NCI-H345 treated with DMSO at 0.1 percent for 48 hours (cell line): ENCODE measurements at regions not wholly inside any gene's neighbourhood (a gene's known extent, or its start where the extent isn't known, plus 50 kb on each side); places are given as distances from the start of the nearest gene placed in this dataset.
"Not testable (repeated sequence)": the region's sequence is repeated elsewhere in the genome, so short reads cannot be mapped to it uniquely, and the experiment has no call there.

ENCODE experiments used
- DNase-seq: peaks from one replicate; lab custom pipeline; 2025; ENCODE audit not compliant: unreplicated experiment; lab: John Stamatoyannopoulos, UW

- no peak for DNase-seq
Observed at GRCh38 chr5:32534041-32534440, 51.3 kb upstream of the SUB1 start.

- DNase-seq: no peak
Observed at GRCh38 chr5:32531885-32532520, 53.4 kb upstream of the SUB1 start.

- not testable (repeated sequence) for DNase-seq
Observed at GRCh38 chr5:32527321-32527720, 58.0 kb upstream of the SUB1 start.

- DNase-seq: no peak
Observed at GRCh38 chr5:32526810-32527209, 58.5 kb upstream of the SUB1 start.

GRCh38 chr5:32523625-32524024, 61.7 kb upstream of the SUB1 start:
- no peak for DNase-seq

- DNase-seq: no peak
Observed at GRCh38 chr5:32522429-32523143, 62.8 kb upstream of the SUB1 start.

- no peak for DNase-seq
Observed at GRCh38 chr5:32521481-32521880, 63.9 kb upstream of the SUB1 start.

GRCh38 chr5:32520972-32521371, 64.4 kb upstream of the SUB1 start:
- DNase-seq: no peak

GRCh38 chr5:32520356-32520755, 65.0 kb upstream of the SUB1 start:
- no peak for DNase-seq

- no peak for DNase-seq
Observed at GRCh38 chr5:32519508-32519907, 65.8 kb upstream of the SUB1 start.

- DNase-seq: no peak
Observed at GRCh38 chr5:32514806-32515205, 70.3 kb upstream of the ZFR start.

GRCh38 chr5:32512926-32513325, 68.4 kb upstream of the ZFR start:
- DNase-seq: no peak

GRCh38 chr5:32511776-32512374, 67.3 kb upstream of the ZFR start:
- DNase-seq: no peak

GRCh38 chr5:32510860-32511259, 66.3 kb upstream of the ZFR start:
- no peak for DNase-seq

GRCh38 chr5:32508806-32509805, 64.6 kb upstream of the ZFR start:
- DNase-seq: no peak

GRCh38 chr5:32507738-32508434, 63.3 kb upstream of the ZFR start:
- no peak for DNase-seq

GRCh38 chr5:32506799-32507198, 62.3 kb upstream of the ZFR start:
- DNase-seq: no peak

- DNase-seq: peak; percentile 77
Observed at GRCh38 chr5:32506201-32506661, 61.7 kb upstream of the ZFR start.

- peak; percentile 32 for DNase-seq
Observed at GRCh38 chr5:32505756-32506155, 61.2 kb upstream of the ZFR start.

GRCh38 chr5:32504989-32505596, 60.6 kb upstream of the ZFR start:
- DNase-seq: peak; percentile 62
